Hematopoietic multipotent progenitor cell (in vitro differentiated cells): ENCODE measurements at regions not wholly inside any gene's neighbourhood (a gene's known extent, or its start where the extent isn't known, plus 50 kb on each side); places are given as distances from the start of the nearest gene placed in this dataset.

Experiments
- DNase-seq, 3 donors: peaks; one replicate each; pipeline ENCODE4 v3.0.0-alpha.2; 2011 to 2015; ENCODE audit warnings: low read depth in 2 of 3, low spot score in 2 of 3

GRCh38 chr11:119942583-119943297 is 195.2 kb downstream of the TRIM29 start:
- no peak for DNase-seq

GRCh38 chr11:119941636-119942411 is 196.1 kb downstream of the TRIM29 start:
- DNase-seq: no peak

- no peak for DNase-seq
Observed at GRCh38 chr11:119941171-119941570, 196.7 kb downstream of the TRIM29 start.

- no peak for DNase-seq
Observed at GRCh38 chr11:119940401-119940976, 197.4 kb downstream of the TRIM29 start.

GRCh38 chr11:119937412-119937811 is 200.5 kb downstream of the TRIM29 start:
- no peak for DNase-seq

GRCh38 chr11:119936426-119936825 is 201.5 kb downstream of the TRIM29 start:
- no peak for DNase-seq

GRCh38 chr11:119935349-119935925 is 202.5 kb downstream of the TRIM29 start:
- DNase-seq: no peak

- DNase-seq: no peak
Observed at GRCh38 chr11:119934866-119935265, 203.0 kb downstream of the TRIM29 start.

GRCh38 chr11:119934267-119934666 is 203.6 kb downstream of the TRIM29 start:
- DNase-seq: no peak

- no peak for DNase-seq
Observed at GRCh38 chr11:119933584-119933983, 204.3 kb downstream of the TRIM29 start.

GRCh38 chr11:119932828-119933562 is 204.0 kb upstream of the NECTIN1 start:
- DNase-seq: no peak

GRCh38 chr11:119928047-119928446 is 199.0 kb upstream of the NECTIN1 start:
- DNase-seq: no peak

GRCh38 chr11:119924017-119924416 is 195.0 kb upstream of the NECTIN1 start:
- DNase-seq: no peak

GRCh38 chr11:119921571-119921970 is 192.6 kb upstream of the NECTIN1 start:
- DNase-seq: no peak

- DNase-seq: no peak
Observed at GRCh38 chr11:119920666-119921387, 191.8 kb upstream of the NECTIN1 start.

- DNase-seq: no peak
Observed at GRCh38 chr11:119919656-119920055, 190.7 kb upstream of the NECTIN1 start.

- no peak for DNase-seq
Observed at GRCh38 chr11:119918347-119918746, 189.3 kb upstream of the NECTIN1 start.

GRCh38 chr11:119916568-119916967 is 187.6 kb upstream of the NECTIN1 start:
- no peak for DNase-seq

GRCh38 chr11:119912229-119912628 is 183.2 kb upstream of the NECTIN1 start:
- DNase-seq: no peak

- DNase-seq: no peak
Observed at GRCh38 chr11:119910650-119911049, 181.7 kb upstream of the NECTIN1 start.
